IPS-18a (cell line): ENCODE measurements at regions not wholly inside any gene's neighbourhood (a gene's known extent, or its start where the extent isn't known, plus 50 kb on each side); places are given as distances from the start of the nearest gene placed in this dataset.
"Not testable (repeated sequence)": the region's sequence is repeated elsewhere in the genome, so short reads cannot be mapped to it uniquely, and the experiment has no call there.

ENCODE experiments used
- H3K27ac ChIP-seq: one replicate; pipeline ENCODE4 v1.5.1; 2013; ENCODE audit warnings: low read length
- H3K27me3 ChIP-seq: one replicate; pipeline ENCODE4 v1.6.1; 2013; ENCODE audit warnings: mild to moderate bottlenecking, low read length; ENCODE audit not compliant: control insufficient read depth, insufficient read depth
- H3K36me3 ChIP-seq: one replicate; pipeline ENCODE4 v1.6.1; 2013; ENCODE audit warnings: low read depth, low read length; ENCODE audit not compliant: control insufficient read depth
- H3K4me1 ChIP-seq: one replicate; pipeline ENCODE4 v1.6.1; 2013; ENCODE audit warnings: low read depth, low read length; ENCODE audit not compliant: control insufficient read depth
- H3K4me3 ChIP-seq: one replicate; pipeline ENCODE4 v1.5.1; 2013; ENCODE audit warnings: low read length
- H3K9ac ChIP-seq: one replicate; pipeline ENCODE4 v1.6.1; 2013; ENCODE audit warnings: mild to moderate bottlenecking, low read length, moderate library complexity
- H3K9me3 ChIP-seq: one replicate; pipeline ENCODE4 v1.6.1; 2013; ENCODE audit warnings: low read depth, low read length; ENCODE audit not compliant: control insufficient read depth

- H3K4me3 ChIP-seq, result not testable (repeated sequence)
- peaks cover 34% of the 10 kb centered on the region for H3K9me3 ChIP-seq
These were observed 1950.0 kb upstream of the DEFB115 start for GRCh38 chr20:29307484-29307883.

DNA sequence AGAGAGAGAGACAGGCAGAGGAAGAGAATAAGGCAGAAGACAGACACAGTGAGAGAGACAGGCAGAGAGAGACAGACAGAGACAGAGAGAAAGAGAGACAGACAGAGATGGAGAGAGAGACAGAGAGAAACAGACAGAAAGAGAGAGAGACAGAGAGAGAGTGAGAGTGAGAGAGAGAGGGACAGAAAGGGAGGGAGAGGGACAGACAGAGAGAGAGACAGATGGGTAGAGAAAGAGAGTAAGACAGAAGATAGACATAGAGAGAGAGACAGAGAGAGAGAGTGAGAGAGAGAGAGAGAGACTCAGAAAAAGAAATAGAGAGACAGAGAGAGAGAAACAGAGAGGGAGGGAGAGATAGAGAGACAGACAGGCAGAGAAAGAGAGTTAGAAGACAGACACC, 1948.5 kb upstream of the DEFB115 start:
- peaks cover 34% of the 10 kb centered on the region for H3K9me3 ChIP-seq
- H3K9ac ChIP-seq, H3K4me1 ChIP-seq, H3K36me3 ChIP-seq, H3K4me3 ChIP-seq, H3K27ac ChIP-seq, H3K27me3 ChIP-seq: not testable (repeated sequence)

More at GRCh38 chr20:29307484-29307883, 1950.0 kb upstream of the DEFB115 start:
- not testable (repeated sequence) for H3K27me3 ChIP-seq, H3K9ac ChIP-seq, H3K4me1 ChIP-seq, H3K27ac ChIP-seq, H3K36me3 ChIP-seq

GRCh38 chr20:29309481-29309880, 1948.0 kb upstream of the DEFB115 start:
- not testable (repeated sequence) for H3K27ac ChIP-seq, H3K4me1 ChIP-seq, H3K4me3 ChIP-seq, H3K36me3 ChIP-seq, H3K27me3 ChIP-seq, H3K9ac ChIP-seq
- peaks cover 33% of the 10 kb centered on the region for H3K9me3 ChIP-seq

- not testable (repeated sequence) for H3K4me1 ChIP-seq, H3K4me3 ChIP-seq, H3K9ac ChIP-seq, H3K27me3 ChIP-seq, H3K27ac ChIP-seq, H3K36me3 ChIP-seq
- H3K9me3 ChIP-seq, result peaks cover 23% of the 10 kb centered on the region
These were observed 1946.4 kb upstream of the DEFB115 start for GRCh38 chr20:29311046-29311445.

DNA sequence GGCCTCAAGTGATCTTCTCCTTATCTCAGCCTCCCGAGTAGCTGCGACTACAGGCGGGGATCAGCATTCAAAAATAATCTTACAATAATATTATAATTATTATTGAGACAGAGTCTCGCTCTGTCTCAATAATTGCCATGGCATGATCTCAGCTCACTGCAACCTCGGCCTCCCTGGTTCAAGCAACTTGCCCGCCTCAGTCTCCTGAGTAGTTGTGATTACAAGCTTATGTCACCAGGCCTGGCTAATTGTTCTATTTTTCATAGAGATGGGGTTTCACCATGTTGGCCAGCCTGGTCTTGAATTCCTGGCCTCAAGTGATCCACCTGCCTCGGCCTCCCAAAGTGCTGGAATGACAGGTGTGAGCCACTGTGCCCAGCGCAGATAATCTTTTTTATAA, 1944.8 kb upstream of the DEFB115 start:
- H3K4me1 ChIP-seq, H3K27ac ChIP-seq, H3K36me3 ChIP-seq, H3K9ac ChIP-seq, H3K27me3 ChIP-seq, H3K4me3 ChIP-seq: not testable (repeated sequence)
- peaks cover 21% of the 10 kb centered on the region for H3K9me3 ChIP-seq

- H3K27ac ChIP-seq, result no peak overlapping the region
- no peak overlapping the region for H3K9ac ChIP-seq
- no peak overlapping the region for H3K4me3 ChIP-seq
- no peaks in the 10 kb centered on the region for H3K4me1 ChIP-seq
- H3K9me3 ChIP-seq, result peaks cover 15% of the 10 kb centered on the region
- H3K36me3 ChIP-seq, result no peaks in the 10 kb centered on the region
- H3K27me3 ChIP-seq, result no peaks in the 10 kb centered on the region
These were observed 1944.0 kb upstream of the DEFB115 start for GRCh38 chr20:29313481-29313880.

GRCh38 chr20:29314294-29314693, 1943.2 kb upstream of the DEFB115 start:
- Histone ChIP-seq H3K4me1 (no peaks in the 10 kb centered on the region), H3K36me3 (no peaks in the 10 kb centered on the region), H3K4me3 (no peak overlapping the region), H3K9me3 (peaks cover 11% of the 10 kb centered on the region), H3K9ac (no peak overlapping the region), H3K27ac (no peak overlapping the region), H3K27me3 (no peaks in the 10 kb centered on the region)

DNA sequence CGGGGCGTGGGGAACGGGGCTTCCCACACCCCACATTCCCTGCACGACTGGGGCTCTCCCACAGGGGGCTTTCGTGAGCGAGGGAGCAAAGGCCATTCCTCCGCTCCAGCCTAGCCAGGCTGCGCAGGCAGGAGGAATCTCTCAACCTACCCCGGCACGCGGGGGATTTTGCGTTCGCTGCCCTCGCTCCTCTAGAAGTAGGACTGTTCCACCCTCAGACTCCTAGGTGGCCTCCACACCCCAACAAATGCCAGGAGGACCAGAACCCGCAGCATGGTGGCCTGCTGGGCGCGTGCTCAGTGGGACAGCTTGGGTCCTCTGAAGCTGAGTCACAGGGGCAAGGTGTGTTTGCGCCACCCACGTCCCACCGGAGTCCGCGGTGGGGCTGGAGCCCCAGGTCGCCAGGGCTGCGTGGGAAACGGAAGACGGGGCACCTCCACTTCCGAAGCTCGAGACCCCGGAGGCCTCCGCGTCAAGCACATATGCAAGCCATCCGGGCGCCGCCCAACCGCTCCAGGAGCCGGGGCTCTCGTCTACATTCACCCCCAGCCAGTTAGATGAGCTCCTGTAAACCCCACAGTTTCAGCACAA, 1938.5 kb upstream of the DEFB115 start:
- H3K36me3 ChIP-seq, result no peaks in the 10 kb centered on the region
- no peak overlapping the region for H3K9ac ChIP-seq
- H3K4me1 ChIP-seq, result no peaks in the 10 kb centered on the region
- no peaks in the 10 kb centered on the region for H3K27me3 ChIP-seq
- no peak overlapping the region for H3K4me3 ChIP-seq
- peaks cover 26% of the 10 kb centered on the region for H3K9me3 ChIP-seq
- no peak overlapping the region for H3K27ac ChIP-seq

DNA sequence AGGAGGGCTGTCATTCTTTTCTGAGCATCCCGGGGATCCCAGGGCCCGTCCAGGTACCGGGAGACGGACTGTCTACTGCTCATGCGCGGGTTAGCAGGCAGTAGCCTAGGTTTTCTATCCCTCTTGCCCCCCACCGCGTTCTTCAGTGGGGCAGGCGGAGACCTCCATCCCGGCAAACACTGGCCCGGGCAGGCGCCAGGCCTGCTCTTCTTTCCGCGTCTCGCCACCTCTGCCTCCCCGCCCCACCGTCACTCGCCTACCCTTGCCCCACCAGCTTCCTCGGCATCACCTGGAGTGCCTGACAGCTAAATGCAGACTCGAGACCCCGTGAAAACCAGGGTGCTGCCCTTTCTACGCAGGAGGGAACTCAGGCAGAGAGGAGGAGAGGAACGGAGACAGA, 1937.7 kb upstream of the DEFB115 start:
- H3K4me1 ChIP-seq, result no peaks in the 10 kb centered on the region
- no peak overlapping the region for H3K27ac ChIP-seq
- H3K4me3 ChIP-seq, result no peak overlapping the region
- no peaks in the 10 kb centered on the region for H3K36me3 ChIP-seq
- no peaks in the 10 kb centered on the region for H3K27me3 ChIP-seq
- H3K9me3 ChIP-seq, result peaks cover 19% of the 10 kb centered on the region
- no peak overlapping the region for H3K9ac ChIP-seq

- H3K9me3 ChIP-seq, result peaks cover 20% of the 10 kb centered on the region
- H3K4me3 ChIP-seq, H3K27ac ChIP-seq, H3K36me3 ChIP-seq, H3K9ac ChIP-seq, H3K4me1 ChIP-seq, H3K27me3 ChIP-seq: not testable (repeated sequence)
These were observed 1937.1 kb upstream of the DEFB115 start for GRCh38 chr20:29320216-29320949.

GRCh38 chr20:29323631-29324515, 1933.6 kb upstream of the DEFB115 start:
- H3K36me3 ChIP-seq, result not testable (repeated sequence)

More at GRCh38 chr20:29323631-29324515, 1933.6 kb upstream of the DEFB115 start:
- H3K4me1 ChIP-seq, H3K4me3 ChIP-seq, H3K27me3 ChIP-seq, H3K27ac ChIP-seq, H3K9ac ChIP-seq: not testable (repeated sequence)
- peaks cover 35% of the 10 kb centered on the region for H3K9me3 ChIP-seq
